GM19023 (cell line): ENCODE measurements at regions not wholly inside any gene's neighbourhood (a gene's known extent, or its start where the extent isn't known, plus 50 kb on each side); places are given as distances from the start of the nearest gene placed in this dataset.
"Not testable (repeated sequence)": the region's sequence is repeated elsewhere in the genome, so short reads cannot be mapped to it uniquely, and the experiment has no call there.

Experiments
- ATAC-seq: cut with Tn5 transposase; IDR thresholded peaks from one replicate; pipeline ENCODE4 v1.9.1; 2021; ENCODE audit warnings: mild to moderate bottlenecking, moderate library complexity; ENCODE audit not compliant: unreplicated experiment

- ATAC-seq, result no peak
These were observed 51.5 kb downstream of the CRPPA start for GRCh38 chr7:16369855-16370254.

- not testable (repeated sequence) for ATAC-seq
These were observed 52.0 kb downstream of the CRPPA start for GRCh38 chr7:16369309-16369708.

GRCh38 chr7:16368885-16369284 is 52.5 kb downstream of the CRPPA start:
- no peak for ATAC-seq

- ATAC-seq, result no peak
These were observed 54.2 kb downstream of the CRPPA start for GRCh38 chr7:16367115-16367514.

GRCh38 chr7:16365952-16366351 is 55.4 kb downstream of the CRPPA start:
- no peak for ATAC-seq

- no peak for ATAC-seq
These were observed 56.2 kb downstream of the CRPPA start for GRCh38 chr7:16365177-16365576.

GRCh38 chr7:16359216-16359615 is 62.1 kb downstream of the CRPPA start:
- ATAC-seq, result no peak

- no peak for ATAC-seq
These were observed 63.4 kb downstream of the CRPPA start for GRCh38 chr7:16357921-16358320.

- no peak for ATAC-seq
These were observed 63.9 kb downstream of the CRPPA start for GRCh38 chr7:16357474-16357873.

- no peak for ATAC-seq
These were observed 64.9 kb downstream of the CRPPA start for GRCh38 chr7:16356301-16356958.

- no peak for ATAC-seq
These were observed 66.8 kb downstream of the CRPPA start for GRCh38 chr7:16354573-16354972.

- no peak for ATAC-seq
These were observed 68.1 kb downstream of the CRPPA start for GRCh38 chr7:16353226-16353625.

GRCh38 chr7:16350634-16351033 is 70.7 kb downstream of the CRPPA start:
- no peak for ATAC-seq

GRCh38 chr7:16348251-16348650 is 73.1 kb downstream of the CRPPA start:
- no peak for ATAC-seq

- no peak for ATAC-seq
These were observed 73.5 kb downstream of the CRPPA start for GRCh38 chr7:16347827-16348192.

GRCh38 chr7:16347066-16347826 is 74.1 kb downstream of the CRPPA start:
- no peak for ATAC-seq

- ATAC-seq, result no peak
These were observed 75.1 kb downstream of the CRPPA start for GRCh38 chr7:16345979-16346958.

- ATAC-seq, result no peak
These were observed 76.4 kb downstream of the CRPPA start for GRCh38 chr7:16344927-16345326.

GRCh38 chr7:16343612-16344011 is 77.7 kb downstream of the CRPPA start:
- no peak for ATAC-seq

GRCh38 chr7:16338065-16338464 is 83.3 kb downstream of the CRPPA start:
- ATAC-seq, result no peak

GRCh38 chr7:16326106-16326505 is 95.2 kb downstream of the CRPPA start:
- no peak for ATAC-seq
